Astrocyte (in vitro differentiated cells and primary cell): ENCODE measurements at regions not wholly inside any gene's neighbourhood (a gene's known extent, or its start where the extent isn't known, plus 50 kb on each side); places are given as distances from the start of the nearest gene placed in this dataset.
"Not testable (repeated sequence)": the region's sequence is repeated elsewhere in the genome, so short reads cannot be mapped to it uniquely, and the experiment has no call there.

Experiments
- DNase-seq: peaks from one replicate; pipeline ENCODE4 v3.0.0-alpha.2; 2010; ENCODE audit warnings: low read depth
- FAIRE-seq: peaks from 2 replicates; lab custom pipeline; 2011; peaks lifted over from hg19 to GRCh38; lab: Jason Lieb, UNC
- H2AFZ ChIP-seq: 2 replicates; pipeline ENCODE4 v1.6.0; 2012; ENCODE audit warnings: low read depth, low read length, inconsistent platforms
- H3K27ac ChIP-seq: 2 replicates; pipeline ENCODE4 v1.5.1; 2011; ENCODE audit warnings: low read depth, low read length, inconsistent platforms
- H3K27me3 ChIP-seq: 2 replicates; pipeline ENCODE4 v1.6.0; 2011; ENCODE audit warnings: low read length, inconsistent platforms; ENCODE audit not compliant: insufficient read depth
- H3K36me3 ChIP-seq: 2 replicates; pipeline ENCODE4 v1.5.1; 2011; ENCODE audit warnings: low read length, inconsistent platforms; ENCODE audit not compliant: insufficient read depth
- H3K4me1 ChIP-seq: 2 replicates; pipeline ENCODE4 v1.5.1; 2011; ENCODE audit warnings: low read length, inconsistent platforms; ENCODE audit not compliant: insufficient read depth
- H3K4me2 ChIP-seq: 2 replicates; pipeline ENCODE4 v1.6.0; 2012; ENCODE audit warnings: low read length, inconsistent platforms
- H3K4me3 ChIP-seq: 2 replicates; pipeline ENCODE4 v1.5.1; 2011; ENCODE audit warnings: low read depth, mild to moderate bottlenecking, low read length, inconsistent platforms; ENCODE audit not compliant: insufficient read depth
- H3K79me2 ChIP-seq: 2 replicates; pipeline ENCODE4 v1.6.0; 2012; ENCODE audit warnings: mild to moderate bottlenecking, low read length, inconsistent platforms; ENCODE audit not compliant: insufficient read depth
- H3K9ac ChIP-seq: 2 replicates; pipeline ENCODE4 v1.6.0; 2012; ENCODE audit warnings: mild to moderate bottlenecking, low read length, inconsistent platforms
- H3K9me3 ChIP-seq: 2 replicates; pipeline ENCODE4 v1.5.1; 2012; ENCODE audit warnings: low read depth, mild to moderate bottlenecking, low read length, inconsistent platforms; ENCODE audit not compliant: insufficient read depth
- H4K20me1 ChIP-seq: 2 replicates; pipeline ENCODE4 v1.6.0; 2012; ENCODE audit warnings: low read length, inconsistent platforms; ENCODE audit not compliant: insufficient read depth
- H3K27ac Mint-ChIP-seq: one replicate; pipeline ENCODE4 v1.8.0; 2021; ENCODE audit warnings: mild to moderate bottlenecking, mixed read lengths; ENCODE audit not compliant: unreplicated experiment
- H3K27me3 Mint-ChIP-seq: one replicate; pipeline ENCODE4 v1.8.0; 2021; ENCODE audit warnings: low read depth, mixed read lengths; ENCODE audit not compliant: unreplicated experiment
- H3K36me3 Mint-ChIP-seq: one replicate; pipeline ENCODE4 v1.8.0; 2021; ENCODE audit warnings: low read depth, mixed read lengths; ENCODE audit not compliant: unreplicated experiment
- H3K4me1 Mint-ChIP-seq: one replicate; pipeline ENCODE4 v1.8.0; 2021; ENCODE audit warnings: low read depth, mixed read lengths; ENCODE audit not compliant: unreplicated experiment
- H3K4me3 Mint-ChIP-seq: one replicate; pipeline ENCODE4 v1.8.0; 2021; ENCODE audit warnings: mild to moderate bottlenecking, moderate library complexity, mixed read lengths; ENCODE audit not compliant: unreplicated experiment
- H3K9me3 Mint-ChIP-seq: one replicate; pipeline ENCODE4 v1.8.0; 2021; ENCODE audit warnings: mild to moderate bottlenecking, mixed read lengths; ENCODE audit not compliant: unreplicated experiment
- CTCF ChIP-seq: IDR thresholded peaks from 2 replicates; pipeline ENCODE4 v1.5.1; 2011; ENCODE audit warnings: low read depth, mild to moderate bottlenecking, inconsistent platforms, low read length, moderate library complexity; ENCODE audit not compliant: insufficient read depth
- EZH2 ChIP-seq: IDR thresholded peaks from 2 replicates; pipeline ENCODE4 v1.6.1; 2012; ENCODE audit warnings: mild to moderate bottlenecking, low read length, inconsistent platforms; ENCODE audit not compliant: insufficient read depth

GRCh38 chr10:45056806-45057205 is 56.1 kb downstream of the ZNF22 start:
- not testable (repeated sequence) for FAIRE-seq, H3K27ac Mint-ChIP-seq, DNase-seq

GRCh38 chr10:45058580-45058979 is 57.9 kb downstream of the ZNF22 start:
- DNase-seq = no peak
- no peaks in the 10 kb centered on the region for H3K79me2 ChIP-seq
- no peaks in the 10 kb centered on the region for H3K9me3 ChIP-seq
- no peaks in the 10 kb centered on the region for H3K4me1 Mint-ChIP-seq
- no peaks in the 10 kb centered on the region for H3K27me3 Mint-ChIP-seq
- H3K9ac ChIP-seq = no peak overlapping the region
- H3K4me3 ChIP-seq = no peak overlapping the region
- H3K4me2 ChIP-seq = no peak overlapping the region
- no peak for FAIRE-seq
- H3K36me3 Mint-ChIP-seq = no peaks in the 10 kb centered on the region
- H3K27me3 ChIP-seq = no peaks in the 10 kb centered on the region
- no peak overlapping the region for H3K27ac ChIP-seq
- H3K36me3 ChIP-seq = no peaks in the 10 kb centered on the region
- no peaks in the 10 kb centered on the region for H4K20me1 ChIP-seq
- no peak overlapping the region for H3K4me3 Mint-ChIP-seq
- H3K4me1 ChIP-seq = no peaks in the 10 kb centered on the region
- H2AFZ ChIP-seq = no peak overlapping the region
- peaks cover 2% of the 10 kb centered on the region for H3K9me3 Mint-ChIP-seq
- no peak overlapping the region for H3K27ac Mint-ChIP-seq
- TF ChIP-seq EZH2 (no peak), CTCF (no peak)

More at GRCh38 chr10:45056806-45057205, 56.1 kb downstream of the ZNF22 start:
- not testable (repeated sequence) for H3K27ac ChIP-seq, H3K4me3 Mint-ChIP-seq, H4K20me1 ChIP-seq, H3K4me1 ChIP-seq, H3K4me2 ChIP-seq, H3K9me3 Mint-ChIP-seq, H3K79me2 ChIP-seq, H3K9me3 ChIP-seq, H3K9ac ChIP-seq, H3K4me1 Mint-ChIP-seq, H3K4me3 ChIP-seq, H3K36me3 ChIP-seq, H3K27me3 ChIP-seq, H3K27me3 Mint-ChIP-seq, H3K36me3 Mint-ChIP-seq, H2AFZ ChIP-seq

GRCh38 chr10:45058992-45059561 is 58.4 kb downstream of the ZNF22 start:
- H3K27ac Mint-ChIP-seq = no peak overlapping the region
- no peak overlapping the region for H3K9ac ChIP-seq
- H3K4me3 Mint-ChIP-seq = no peak overlapping the region
- no peak overlapping the region for H3K27ac ChIP-seq
- no peaks in the 10 kb centered on the region for H3K4me1 Mint-ChIP-seq
- H4K20me1 ChIP-seq = no peaks in the 10 kb centered on the region
- DNase-seq = no peak
- TF ChIP-seq CTCF (no peak), EZH2 (no peak)
- no peak overlapping the region for H3K4me3 ChIP-seq
- H2AFZ ChIP-seq = no peak overlapping the region
- no peaks in the 10 kb centered on the region for H3K36me3 Mint-ChIP-seq
- no peaks in the 10 kb centered on the region for H3K36me3 ChIP-seq
- no peaks in the 10 kb centered on the region for H3K27me3 ChIP-seq
- H3K9me3 ChIP-seq = no peaks in the 10 kb centered on the region
- FAIRE-seq = no peak
- H3K4me1 ChIP-seq = no peaks in the 10 kb centered on the region
- H3K27me3 Mint-ChIP-seq = no peaks in the 10 kb centered on the region
- no peaks in the 10 kb centered on the region for H3K79me2 ChIP-seq
- H3K4me2 ChIP-seq = no peak overlapping the region
- H3K9me3 Mint-ChIP-seq = peaks cover 2% of the 10 kb centered on the region
